Dedifferentiated amniotic fluid mesenchymal stem cell (primary cell): ENCODE measurements at regions not wholly inside any gene's neighbourhood (a gene's known extent, or its start where the extent isn't known, plus 50 kb on each side); places are given as distances from the start of the nearest gene placed in this dataset.

ENCODE experiments used
- DNase-seq: peaks from one replicate; pipeline ENCODE4 v3.0.0-alpha.2; 2016; ENCODE audit errors: extremely low spot score

GRCh38 chr7:106775975-106776607 lies 89.0 kb upstream of the PIK3CG start:
- no peak for DNase-seq

- DNase-seq = no peak
These were observed 88.3 kb upstream of the PIK3CG start for GRCh38 chr7:106776618-106777347.

- no peak for DNase-seq
These were observed 87.3 kb upstream of the PIK3CG start for GRCh38 chr7:106777674-106778299.

GRCh38 chr7:106778656-106779250 lies 86.3 kb upstream of the PIK3CG start:
- no peak for DNase-seq

- no peak for DNase-seq
These were observed 85.2 kb upstream of the PIK3CG start for GRCh38 chr7:106779877-106780276.

- DNase-seq = no peak
These were observed 84.1 kb upstream of the PIK3CG start for GRCh38 chr7:106781007-106781406.

GRCh38 chr7:106781828-106782544 lies 83.1 kb upstream of the PIK3CG start:
- no peak for DNase-seq

GRCh38 chr7:106783286-106783685 lies 81.8 kb upstream of the PIK3CG start:
- no peak for DNase-seq

- DNase-seq = no peak
These were observed 76.4 kb upstream of the PIK3CG start for GRCh38 chr7:106788637-106789036.

- DNase-seq = no peak
These were observed 73.6 kb upstream of the PIK3CG start for GRCh38 chr7:106791526-106791925.

GRCh38 chr7:106792233-106792926 lies 72.7 kb upstream of the PIK3CG start:
- DNase-seq = no peak

- DNase-seq = no peak
These were observed 71.8 kb upstream of the PIK3CG start for GRCh38 chr7:106793015-106793975.

- no peak for DNase-seq
These were observed 70.6 kb upstream of the PIK3CG start for GRCh38 chr7:106794276-106795083.

GRCh38 chr7:106795084-106795876 lies 69.8 kb upstream of the PIK3CG start:
- no peak for DNase-seq

GRCh38 chr7:106795877-106796231 lies 69.2 kb upstream of the PIK3CG start:
- no peak for DNase-seq

- no peak for DNase-seq
These were observed 67.1 kb upstream of the PIK3CG start for GRCh38 chr7:106797937-106798336.

GRCh38 chr7:106802589-106802988 lies 62.5 kb upstream of the PIK3CG start:
- DNase-seq = no peak

GRCh38 chr7:106806556-106806955 lies 58.5 kb upstream of the PIK3CG start:
- no peak for DNase-seq

- no peak for DNase-seq
These were observed 57.6 kb upstream of the PIK3CG start for GRCh38 chr7:106807474-106807873.
